K562 (cell line): ENCODE measurements at regions not wholly inside any gene's neighbourhood (a gene's known extent, or its start where the extent isn't known, plus 50 kb on each side); places are given as distances from the start of the nearest gene placed in this dataset.

ENCODE experiments used
- ATAC-seq: fragments of 200-7000 bp; cut with Tn5 transposase; 3 replicates; pipeline ENCODE4 v1.9.1; 2020; ENCODE audit warnings: moderate library complexity
- BruUV-seq: library from RNA; stranded (reverse); fragments of 400-500 nt; replicated peaks from 2 replicates; lab custom pipeline; 2021; lab: Mats Ljungman, UMichigan
- CTCF ChIA-PET: fragments of 300-600 bp; formaldehyde crosslinking; extraction: SDS; loops from one replicate; lab custom pipeline; 2021; ENCODE audit warnings: low intra/inter-chr PET ratio; lab: Yijun Ruan, JAX
- POLR2A ChIA-PET: fragments of 300-600, 350-650 bp; sonication (Branson Sonifier 250); formaldehyde crosslinking; extraction: SDS; loops from one replicate; lab custom pipeline; 2021; ENCODE audit warnings: antibody characterized with exemption, inconsistent platforms; lab: Yijun Ruan, JAX
- DNase-seq, 4 experiments: peaks; one replicate each; pipeline versions ENCODE4 v3.0.0 to v3.0.0-alpha.2; 2011 to 2018; ENCODE audit warnings: low spot score in 3 of 4, mixed read lengths in 3 of 4; ENCODE audit errors: extremely low read depth in 1 of 4
- FAIRE-seq: peaks from 2 replicates; lab custom pipeline; 2011; peaks lifted over from hg19 to GRCh38; lab: Jason Lieb, UNC
- H2AFZ ChIP-seq: 2 replicates; pipeline ENCODE4 v1.6.0; 2011; ENCODE audit warnings: low read depth, low read length, control low read depth, inconsistent platforms
- H3K27ac ChIP-seq: fragments of 200-600 bp; 3 replicates; pipeline ENCODE4 v1.8.0; 2011; ENCODE audit warnings: low read depth, mild to moderate bottlenecking, control low read depth, inconsistent platforms, low read length, moderate library complexity, mixed read lengths; ENCODE audit errors: extremely low read depth
- H3K27me3 ChIP-seq, 2 experiments: fragments of 300-600 bp in 1 of 2; 2 replicates in 1 of 2; 3 replicates in 1 of 2; pipeline versions ENCODE4 v1.6.0 to v1.8.0; 2011; ENCODE audit warnings: inconsistent platforms in 2 of 2, low read length in 2 of 2, mild to moderate bottlenecking in 1 of 2, mixed read lengths in 1 of 2, moderate library complexity in 1 of 2; ENCODE audit not compliant: control insufficient read depth in 2 of 2, insufficient read depth in 2 of 2
- H3K36me3 ChIP-seq: fragments of 300-600 bp; 3 replicates; pipeline ENCODE4 v1.8.0; 2011; ENCODE audit warnings: mild to moderate bottlenecking, low read length, inconsistent platforms; ENCODE audit not compliant: control insufficient read depth, insufficient read depth
- H3K4me1 ChIP-seq, 2 experiments: fragments of 200-600 bp in 1 of 2; replicated peaks in 1 of 2; 2 replicates in 1 of 2; 3 replicates in 1 of 2; pipeline versions ENCODE4 v1.5.1 to v1.8.0; 2011; ENCODE audit warnings: inconsistent platforms in 2 of 2, low read length in 2 of 2, mild to moderate bottlenecking in 1 of 2, mixed read lengths in 1 of 2, moderate library complexity in 1 of 2; ENCODE audit not compliant: control insufficient read depth in 2 of 2, insufficient read depth in 2 of 2
- H3K4me2 ChIP-seq: 2 replicates; pipeline ENCODE4 v1.6.1; 2011; ENCODE audit warnings: low read length, control low read depth, inconsistent platforms, mixed read lengths; ENCODE audit not compliant: insufficient read depth
- H3K4me3 ChIP-seq: fragments of 200-600 bp; sonication (generic), shearing (Covaris generic); 2 replicates; pipeline ENCODE4 v1.5.1; 2016; ENCODE audit warnings: control low read depth, inconsistent platforms
- H3K79me2 ChIP-seq: fragments of 200-600 bp; 3 replicates; pipeline ENCODE4 v1.8.0; 2011; ENCODE audit warnings: low read length, inconsistent platforms; ENCODE audit not compliant: control insufficient read depth, insufficient read depth
- H3K9ac ChIP-seq, 2 experiments: 2 replicates each; pipeline versions ENCODE4 v1.6.0 to v1.6.1; 2011; ENCODE audit warnings: low read depth in 2 of 2, low read length in 2 of 2, control low read depth in 1 of 2, inconsistent platforms in 1 of 2, mild to moderate bottlenecking in 1 of 2, mixed read lengths in 1 of 2; ENCODE audit not compliant: insufficient read depth in 1 of 2
- H3K9me1 ChIP-seq: one replicate; pipeline ENCODE4 v1.6.0; 2011; ENCODE audit warnings: inconsistent platforms, mild to moderate bottlenecking, low read length, moderate library complexity; ENCODE audit not compliant: control insufficient read depth, insufficient read depth
- H3K9me3 ChIP-seq: replicated peaks from 2 replicates; pipeline ENCODE4 v1.5.1; 2011; ENCODE audit warnings: low read depth, low read length, inconsistent platforms; ENCODE audit not compliant: control insufficient read depth, insufficient read depth
- H4K20me1 ChIP-seq: replicated peaks from 2 replicates; pipeline ENCODE4 v1.6.1; 2011; ENCODE audit warnings: low read length, inconsistent platforms, mixed read lengths; ENCODE audit not compliant: control insufficient read depth, insufficient read depth
- HIVEP1 ChIP-seq: fragments of 250-450 bp; sonication (Bioruptor Pico); IDR thresholded peaks from 2 replicates; pipeline ENCODE4 v1.4.0; 2020; ENCODE audit warnings: mild to moderate bottlenecking
- MCM3 ChIP-seq: fragments of 450-650 bp; IDR thresholded peaks from 2 replicates; pipeline ENCODE4 v1.6.1; 2016
- NFE2 ChIP-seq: IDR thresholded peaks from 2 replicates; pipeline ENCODE4 v1.6.1; 2014; ENCODE audit warnings: antibody characterized with exemption, low read depth
- POU5F1 ChIP-seq: fragments of 150-350 bp; IDR thresholded peaks from 2 replicates; pipeline ENCODE4 v1.6.1; 2014; ENCODE audit warnings: borderline replicate concordance, low read length, low read depth, mild to moderate bottlenecking; ENCODE audit not compliant: partially characterized antibody
- PRDM10 ChIP-seq: fragments of 450-650 bp; IDR thresholded peaks from 2 replicates; pipeline ENCODE4 v1.6.1; 2018; ENCODE audit not compliant: partially characterized antibody
- THAP7 ChIP-seq: fragments of 250-450 bp; sonication (Bioruptor Pico); IDR thresholded peaks from 2 replicates; pipeline ENCODE4 v1.5.0; 2021
- ZNF512 ChIP-seq: IDR thresholded peaks from 2 replicates; pipeline ENCODE4 v1.6.1; 2016; ENCODE audit warnings: missing genetic modification characterization, missing compliant biosample characterization
- WGBS: fragments of 100-300 bp; shearing (Covaris generic); methylation state at CpG from one replicate; pipeline ENCODE4 v1.1.6; 2016; ENCODE audit warnings: low coverage, mixed read lengths; ENCODE audit not compliant: insufficient coverage; ENCODE audit errors: missing lambda C conversion rate; 5-methylcytosine and 5-hydroxymethylcytosine counted together
- in situ Hi-C: fragments of 300-500 bp; cut with MboI; formaldehyde crosslinking; loops from 4 replicates; pipeline ENCODE4 v1.15.0; 2018; ENCODE audit warnings: inconsistent platforms, mixed read lengths
- intact Hi-C: fragments of 100-400 bp; cut with micrococcal nuclease; formaldehyde crosslinking; loops from 2 replicates; pipeline ENCODE4 v1.14.2; 2022

GRCh38 chr14:51516706-51517395 lies 134.9 kb upstream of the FRMD6 start:
- no peak overlapping the region for H3K27ac ChIP-seq
- no peak overlapping the region for H3K4me3 ChIP-seq
- no peaks in the 10 kb centered on the region for H3K27me3 ChIP-seq
- FAIRE-seq (no peak), ATAC-seq (no peak), DNase-seq (no peak)
- H3K9me3 ChIP-seq, result no peaks in the 10 kb centered on the region
- H3K79me2 ChIP-seq, result no peaks in the 10 kb centered on the region
- no TSS peak for BruUV-seq
- no peak overlapping the region for H3K9ac ChIP-seq
- H3K4me1 ChIP-seq, result no peaks in the 10 kb centered on the region
- ChIA-PET POLR2A (interaction anchor here (0.6 kb wide), 1 partner anchor 61 kb away, joined by 3 read pairs; no protein-coding TSS in a partner anchor), CTCF (no interaction called here)
- WGBS, result 0% methylated on average over 4 of the region's 4 CpGs
- no peaks in the 10 kb centered on the region for H4K20me1 ChIP-seq
- H3K9me1 ChIP-seq, result no peaks in the 10 kb centered on the region
- in situ Hi-C loops (no loop called here), intact Hi-C loops (no loop called here)
- H3K36me3 ChIP-seq, result no peaks in the 10 kb centered on the region
- no peak overlapping the region for H2AFZ ChIP-seq
- no peak overlapping the region for H3K4me2 ChIP-seq
- TF ChIP-seq POU5F1 (no peak), PRDM10 (no peak), MCM3 (no peak), HIVEP1 (CRISPR knock-in tag) (no peak), NFE2 (no peak), THAP7 (no peak), ZNF512 (tag) (no peak)
